Right atrium auricular region (tissue), 2 donors: ENCODE measurements at regions not wholly inside any gene's neighbourhood (a gene's known extent, or its start where the extent isn't known, plus 50 kb on each side); places are given as distances from the start of the nearest gene placed in this dataset.
A peak's percentile ranks its signal among the peaks of the same experiment; 100 is the strongest.

Source experiments
- DNase-seq: peaks from one replicate; pipeline ENCODE4 v3.0.0-alpha.2; 2019; ENCODE audit warnings: low spot score
- H3K27ac ChIP-seq, 2 donors: fragments of 200-600 bp; sonication (generic); 1 replicate in 1 of 2; 2 replicates in 1 of 2; pipeline ENCODE4 v1.5.1; 2016 to 2019
- H3K27me3 ChIP-seq, 2 donors: fragments of 200-600 bp; sonication (generic); one replicate each; pipeline versions ENCODE4 v1.5.1 to v1.6.0; 2017 to 2019
- H3K36me3 ChIP-seq: fragments of 200-600 bp; sonication (generic); one replicate; pipeline ENCODE4 v1.5.1; 2016
- H3K4me1 ChIP-seq, 2 donors: fragments of 200-600 bp; sonication (generic); one replicate each; pipeline versions ENCODE4 v1.5.1 to v1.6.0; 2017 to 2019
- H3K4me3 ChIP-seq, 2 donors: fragments of 200-600 bp; sonication (generic); 1 replicate in 1 of 2; 2 replicates in 1 of 2; pipeline ENCODE4 v1.5.1; 2017 to 2019; ENCODE audit warnings: mild to moderate bottlenecking in 1 of 2, moderate library complexity in 1 of 2
- H3K9me3 ChIP-seq, 2 donors: fragments of 200-600 bp; sonication (generic); one replicate each; pipeline ENCODE4 v1.5.1; 2019
- TF ChIP-seq, protein P1 (sequence below), 2 donors: fragments of 200-600 bp; sonication (generic); IDR thresholded peaks; one replicate each; pipeline ENCODE4 v1.5.1; 2019; ENCODE audit warnings: antibody characterized with exemption in 2 of 2

GRCh38 chr4:123827511-123827910 lies 430.9 kb downstream of the SPRY1 start:
- peaks cover 0 to 29% of the 10 kb centered on the region in 2 donors for H3K4me1 ChIP-seq
- TF ChIP-seq, protein P1, sequence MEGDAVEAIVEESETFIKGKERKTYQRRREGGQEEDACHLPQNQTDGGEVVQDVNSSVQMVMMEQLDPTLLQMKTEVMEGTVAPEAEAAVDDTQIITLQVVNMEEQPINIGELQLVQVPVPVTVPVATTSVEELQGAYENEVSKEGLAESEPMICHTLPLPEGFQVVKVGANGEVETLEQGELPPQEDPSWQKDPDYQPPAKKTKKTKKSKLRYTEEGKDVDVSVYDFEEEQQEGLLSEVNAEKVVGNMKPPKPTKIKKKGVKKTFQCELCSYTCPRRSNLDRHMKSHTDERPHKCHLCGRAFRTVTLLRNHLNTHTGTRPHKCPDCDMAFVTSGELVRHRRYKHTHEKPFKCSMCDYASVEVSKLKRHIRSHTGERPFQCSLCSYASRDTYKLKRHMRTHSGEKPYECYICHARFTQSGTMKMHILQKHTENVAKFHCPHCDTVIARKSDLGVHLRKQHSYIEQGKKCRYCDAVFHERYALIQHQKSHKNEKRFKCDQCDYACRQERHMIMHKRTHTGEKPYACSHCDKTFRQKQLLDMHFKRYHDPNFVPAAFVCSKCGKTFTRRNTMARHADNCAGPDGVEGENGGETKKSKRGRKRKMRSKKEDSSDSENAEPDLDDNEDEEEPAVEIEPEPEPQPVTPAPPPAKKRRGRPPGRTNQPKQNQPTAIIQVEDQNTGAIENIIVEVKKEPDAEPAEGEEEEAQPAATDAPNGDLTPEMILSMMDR (IDR thresholded peaks at IDR 0.05) = no peak
- H3K4me3 ChIP-seq = no peak overlapping the region
- H3K9me3 ChIP-seq = no peaks in the 10 kb centered on the region
- H3K27ac ChIP-seq = peak overlapping the region in 1 of 2 donors; percentile 42
- H3K27me3 ChIP-seq = no peaks in the 10 kb centered on the region
- H3K36me3 ChIP-seq = no peaks in the 10 kb centered on the region
- DNase-seq = no peak

DNA sequence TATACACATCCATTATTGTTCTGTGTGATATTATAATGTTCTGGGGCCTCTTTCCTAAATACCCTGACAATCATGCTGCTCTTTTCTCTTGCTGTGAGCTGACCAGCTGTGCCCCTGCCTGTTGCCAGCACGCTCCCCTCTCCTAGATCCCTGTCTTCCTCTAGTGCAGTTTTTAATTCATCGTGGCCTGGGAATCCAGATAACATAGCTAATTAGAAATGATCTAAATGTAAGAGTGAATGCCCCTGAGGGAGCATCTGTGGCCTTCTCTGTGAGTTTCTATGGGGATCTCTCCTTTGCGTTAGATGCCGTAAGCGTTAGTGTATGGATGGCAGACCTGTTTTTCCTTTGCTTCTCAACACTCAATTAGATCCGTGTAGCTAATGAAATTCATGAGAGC lies 434.3 kb downstream of the SPRY1 start:
- TF ChIP-seq, protein P1 (IDR thresholded peaks at IDR 0.05) = no peak

GRCh38 chr4:123832173-123833026 lies 435.8 kb downstream of the SPRY1 start:
- Histone ChIP-seq H3K27me3 (no peaks in the 10 kb centered on the region), H3K27ac (peak overlapping the region; percentile 69 to 84), H3K4me1 (peaks cover 0 to 39% of the 10 kb centered on the region in 2 donors), H3K36me3 (no peaks in the 10 kb centered on the region), H3K4me3 (no peak overlapping the region), H3K9me3 (no peaks in the 10 kb centered on the region)
- TF ChIP-seq, protein P1 (IDR thresholded peaks at IDR 0.05) = no peak
- DNase-seq = peak; percentile 83

More for the DNA sequence above, 434.3 kb downstream of the SPRY1 start:
- Histone ChIP-seq H3K27me3 (no peaks in the 10 kb centered on the region), H3K36me3 (no peaks in the 10 kb centered on the region), H3K27ac (peak overlapping the region; percentile 69 to 84), H3K4me3 (no peak overlapping the region), H3K4me1 (peaks cover 0 to 49% of the 10 kb centered on the region in 2 donors), H3K9me3 (no peaks in the 10 kb centered on the region)
- DNase-seq = no peak

DNA sequence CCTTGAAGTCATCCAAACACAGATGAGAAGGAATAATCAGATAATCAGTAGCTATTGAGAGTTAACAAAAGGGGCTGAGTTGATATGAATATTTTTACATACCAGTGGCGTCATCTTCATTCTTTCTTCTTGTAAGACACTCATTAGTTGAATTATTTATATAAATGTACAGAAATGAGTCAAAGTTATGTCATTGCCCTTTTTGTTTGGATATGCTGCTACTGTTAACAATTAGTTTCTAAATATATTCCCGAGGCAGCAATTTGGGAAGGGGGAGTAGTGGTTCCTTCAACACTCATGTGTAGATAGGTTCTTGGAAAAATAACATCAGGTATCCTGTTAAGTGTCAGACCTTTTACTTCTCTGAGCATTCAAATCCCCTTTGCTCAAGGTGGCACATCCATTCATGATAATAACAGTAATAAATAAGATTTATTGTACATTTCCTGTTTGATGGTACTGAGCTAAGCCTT lies 436.6 kb downstream of the SPRY1 start:
- no peaks in the 10 kb centered on the region for H3K9me3 ChIP-seq
- no peak for DNase-seq
- H3K36me3 ChIP-seq = no peaks in the 10 kb centered on the region
- peak overlapping the region; percentile 69 to 84 for H3K27ac ChIP-seq
- no peak overlapping the region for H3K4me3 ChIP-seq
- TF ChIP-seq, protein P1 (IDR thresholded peaks at IDR 0.05) = no peak
- H3K4me1 ChIP-seq = peaks cover 0 to 39% of the 10 kb centered on the region in 2 donors
- H3K27me3 ChIP-seq = no peaks in the 10 kb centered on the region

- Histone ChIP-seq H3K27me3 (no peaks in the 10 kb centered on the region), H3K27ac (no peak overlapping the region), H3K36me3 (no peaks in the 10 kb centered on the region), H3K9me3 (no peaks in the 10 kb centered on the region), H3K4me3 (no peak overlapping the region), H3K4me1 (peaks cover 0 to 35% of the 10 kb centered on the region in 2 donors)
- DNase-seq = no peak
- TF ChIP-seq, protein P1 (IDR thresholded peaks at IDR 0.05) = no peak
Observed at GRCh38 chr4:123835831-123836590, 439.4 kb downstream of the SPRY1 start.
